ENCODE measurements at regions not wholly inside any gene's neighbourhood (a gene's known extent, or its start where the extent isn't known, plus 50 kb on each side); places are given as distances from the start of the nearest gene placed in this dataset.

DNA sequence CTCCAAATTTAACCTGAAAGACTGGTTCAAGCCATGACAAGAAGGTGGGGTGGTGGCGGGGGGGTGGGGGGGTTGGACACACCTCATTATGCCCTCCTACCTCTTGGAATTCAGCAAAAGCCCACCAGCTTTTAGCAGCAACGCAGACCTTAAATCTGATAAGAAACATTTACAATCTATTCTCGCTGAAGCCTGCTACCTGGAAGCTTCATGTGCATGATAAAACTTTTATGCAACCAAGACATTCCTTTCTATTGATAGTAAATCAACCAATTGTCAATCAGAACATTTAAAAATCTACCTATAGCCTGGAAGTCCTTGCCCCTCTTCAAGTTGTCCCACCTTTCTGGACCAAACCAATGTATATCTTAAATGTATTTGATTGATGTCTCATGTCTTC is 113.6 kb upstream of the FAM98A start:
- H3K4me3 ChIP-seq (ENCODE audit: low read depth, low read length), result no peak overlapping the region
- TF ChIP-seq MYC (IDR thresholded peaks at IDR 0.05; ENCODE audit: low read depth, low read length) (no peak), POLR2A (IDR thresholded peaks at IDR 0.05; ENCODE audit: extremely low read depth, insufficient read length) (no peak)
- TF ChIP-seq, protein P1, sequence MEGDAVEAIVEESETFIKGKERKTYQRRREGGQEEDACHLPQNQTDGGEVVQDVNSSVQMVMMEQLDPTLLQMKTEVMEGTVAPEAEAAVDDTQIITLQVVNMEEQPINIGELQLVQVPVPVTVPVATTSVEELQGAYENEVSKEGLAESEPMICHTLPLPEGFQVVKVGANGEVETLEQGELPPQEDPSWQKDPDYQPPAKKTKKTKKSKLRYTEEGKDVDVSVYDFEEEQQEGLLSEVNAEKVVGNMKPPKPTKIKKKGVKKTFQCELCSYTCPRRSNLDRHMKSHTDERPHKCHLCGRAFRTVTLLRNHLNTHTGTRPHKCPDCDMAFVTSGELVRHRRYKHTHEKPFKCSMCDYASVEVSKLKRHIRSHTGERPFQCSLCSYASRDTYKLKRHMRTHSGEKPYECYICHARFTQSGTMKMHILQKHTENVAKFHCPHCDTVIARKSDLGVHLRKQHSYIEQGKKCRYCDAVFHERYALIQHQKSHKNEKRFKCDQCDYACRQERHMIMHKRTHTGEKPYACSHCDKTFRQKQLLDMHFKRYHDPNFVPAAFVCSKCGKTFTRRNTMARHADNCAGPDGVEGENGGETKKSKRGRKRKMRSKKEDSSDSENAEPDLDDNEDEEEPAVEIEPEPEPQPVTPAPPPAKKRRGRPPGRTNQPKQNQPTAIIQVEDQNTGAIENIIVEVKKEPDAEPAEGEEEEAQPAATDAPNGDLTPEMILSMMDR (IDR thresholded peaks at IDR 0.05; ENCODE audit: low read depth, low read length), result no peak
- TF ChIP-seq, protein P2, sequence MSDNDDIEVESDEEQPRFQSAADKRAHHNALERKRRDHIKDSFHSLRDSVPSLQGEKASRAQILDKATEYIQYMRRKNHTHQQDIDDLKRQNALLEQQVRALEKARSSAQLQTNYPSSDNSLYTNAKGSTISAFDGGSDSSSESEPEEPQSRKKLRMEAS (IDR thresholded peaks at IDR 0.05; ENCODE audit: low read depth, low read length), result no peak
- DNase-seq (ENCODE audit: low read depth), result no peak

GRCh38 chr2:33709951-33710350 is 110.9 kb upstream of the FAM98A start:
- TF ChIP-seq, protein P2 (IDR thresholded peaks at IDR 0.05; ENCODE audit: low read depth, low read length), result no peak
- no peak for TF ChIP-seq POLR2A (IDR thresholded peaks at IDR 0.05; ENCODE audit: extremely low read depth, insufficient read length)
- TF ChIP-seq, protein P1 (IDR thresholded peaks at IDR 0.05; ENCODE audit: low read depth, low read length), result no peak
- TF ChIP-seq MYC (IDR thresholded peaks at IDR 0.05; ENCODE audit: low read depth, low read length), result no peak
- DNase-seq (ENCODE audit: low read depth), result no peak
- no peak overlapping the region for H3K4me3 ChIP-seq (ENCODE audit: low read depth, low read length)

DNA sequence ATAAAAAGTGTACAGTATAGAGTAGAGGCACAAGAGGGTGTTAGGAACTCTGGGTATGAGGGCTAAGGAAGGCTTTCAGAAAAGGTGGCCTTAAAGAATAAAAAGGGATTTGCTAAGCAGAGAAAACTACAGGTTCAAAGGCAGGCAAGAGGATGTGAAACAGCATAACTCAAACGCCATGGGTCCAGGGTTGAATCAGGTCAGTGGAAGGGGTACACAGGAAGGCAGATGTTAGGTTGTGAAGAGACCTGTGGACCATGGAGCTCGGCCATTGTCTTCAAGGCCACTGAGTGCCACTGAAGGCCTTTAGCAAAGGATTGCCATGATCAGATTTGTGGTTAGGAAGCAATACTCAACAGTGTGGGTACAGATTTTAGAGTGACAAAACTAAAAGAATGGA is 108.2 kb upstream of the FAM98A start:
- TF ChIP-seq, protein P2 (IDR thresholded peaks at IDR 0.05; ENCODE audit: low read depth, low read length), result no peak
- TF ChIP-seq MYC (IDR thresholded peaks at IDR 0.05; ENCODE audit: low read depth, low read length) (no peak), POLR2A (IDR thresholded peaks at IDR 0.05; ENCODE audit: extremely low read depth, insufficient read length) (no peak)
- TF ChIP-seq, protein P1 (IDR thresholded peaks at IDR 0.05; ENCODE audit: low read depth, low read length), result no peak
- DNase-seq (ENCODE audit: low read depth), result no peak
- no peak overlapping the region for H3K4me3 ChIP-seq (ENCODE audit: low read depth, low read length)

DNA sequence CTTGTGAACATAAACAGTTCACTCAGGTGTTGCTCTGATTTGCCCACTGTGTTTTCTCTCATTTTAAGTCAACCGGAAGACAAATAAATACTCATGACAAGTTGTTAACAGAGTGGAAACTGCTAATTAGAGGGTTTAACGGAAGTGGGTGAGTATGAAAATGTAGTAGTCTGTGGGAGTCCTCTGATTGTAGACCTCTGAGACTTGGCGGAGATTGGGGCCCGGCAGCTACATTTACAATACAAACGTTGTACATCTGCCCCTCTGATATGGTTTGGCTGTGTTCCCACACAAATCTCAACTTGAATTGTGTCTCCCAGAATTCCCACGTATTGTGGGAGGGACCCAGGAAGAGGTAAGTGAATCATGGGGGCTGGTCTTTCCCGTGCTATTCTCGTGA is 107.3 kb upstream of the FAM98A start:
- DNase-seq (ENCODE audit: low read depth), result no peak
- H3K4me3 ChIP-seq (ENCODE audit: low read depth, low read length), result no peak overlapping the region
- no peak for TF ChIP-seq POLR2A (IDR thresholded peaks at IDR 0.05; ENCODE audit: extremely low read depth, insufficient read length)
- no peak for TF ChIP-seq MYC (IDR thresholded peaks at IDR 0.05; ENCODE audit: low read depth, low read length)
- TF ChIP-seq, protein P2 (IDR thresholded peaks at IDR 0.05; ENCODE audit: low read depth, low read length), result no peak
- TF ChIP-seq, protein P1 (IDR thresholded peaks at IDR 0.05; ENCODE audit: low read depth, low read length), result no peak

- no peak for TF ChIP-seq MYC (IDR thresholded peaks at IDR 0.05; ENCODE audit: low read depth, low read length)
- TF ChIP-seq, protein P1 (IDR thresholded peaks at IDR 0.05; ENCODE audit: low read depth, low read length), result no peak
- TF ChIP-seq POLR2A (IDR thresholded peaks at IDR 0.05; ENCODE audit: extremely low read depth, insufficient read length), result no peak
- TF ChIP-seq, protein P2 (IDR thresholded peaks at IDR 0.05; ENCODE audit: low read depth, low read length), result no peak
Observed at GRCh38 chr2:33704406-33704855, 105.3 kb upstream of the FAM98A start.

More at GRCh38 chr2:33704406-33704855, 105.3 kb upstream of the FAM98A start:
- no peak overlapping the region for H3K4me3 ChIP-seq (ENCODE audit: low read depth, low read length)
- DNase-seq (ENCODE audit: low read depth), result no peak
